T-helper 1 cell treated with Interleukin-12 subunit alpha and Interleukin-12 subunit beta and Interleukin-4 antibody, amounts not matched to agents 30 μg/mL and 1 μg/mL, for 36 hours (primary cell): ENCODE measurements at regions not wholly inside any gene's neighbourhood (a gene's known extent, or its start where the extent isn't known, plus 50 kb on each side); places are given as distances from the start of the nearest gene placed in this dataset.

ENCODE experiments used
- H3K27ac Mint-ChIP-seq: one replicate; pipeline ENCODE4 v1.8.0; 2021; ENCODE audit warnings: mild to moderate bottlenecking, mixed read lengths
- H3K27me3 Mint-ChIP-seq: one replicate; pipeline ENCODE4 v1.8.0; 2021; ENCODE audit warnings: low read depth, mixed read lengths
- H3K36me3 Mint-ChIP-seq: one replicate; pipeline ENCODE4 v1.8.0; 2021; ENCODE audit warnings: low read depth, mixed read lengths
- H3K4me1 Mint-ChIP-seq: one replicate; pipeline ENCODE4 v1.8.0; 2021; ENCODE audit warnings: low read depth, mixed read lengths
- H3K4me3 Mint-ChIP-seq: one replicate; pipeline ENCODE4 v1.8.0; 2021; ENCODE audit warnings: mild to moderate bottlenecking, moderate library complexity, mixed read lengths
- H3K9me3 Mint-ChIP-seq: one replicate; pipeline ENCODE4 v1.8.0; 2021; ENCODE audit warnings: mixed read lengths

- H3K4me3 Mint-ChIP-seq = no peak overlapping the region
- no peaks in the 10 kb centered on the region for H3K4me1 Mint-ChIP-seq
- H3K36me3 Mint-ChIP-seq = no peaks in the 10 kb centered on the region
- H3K27me3 Mint-ChIP-seq = peaks cover 4% of the 10 kb centered on the region
- H3K27ac Mint-ChIP-seq = no peak overlapping the region
- no peaks in the 10 kb centered on the region for H3K9me3 Mint-ChIP-seq
Observed at GRCh38 chr2:104698276-104698675, 155.6 kb upstream of the POU3F3 start.

- Mint-ChIP-seq H3K9me3 (no peaks in the 10 kb centered on the region), H3K4me3 (no peak overlapping the region), H3K4me1 (no peaks in the 10 kb centered on the region), H3K36me3 (no peaks in the 10 kb centered on the region), H3K27me3 (peaks cover 4% of the 10 kb centered on the region), H3K27ac (no peak overlapping the region)
Observed at GRCh38 chr2:104701411-104701911, 152.5 kb upstream of the POU3F3 start.

GRCh38 chr2:104702031-104702850 lies 151.7 kb upstream of the POU3F3 start:
- H3K9me3 Mint-ChIP-seq = no peaks in the 10 kb centered on the region
- no peak overlapping the region for H3K27ac Mint-ChIP-seq
- H3K4me3 Mint-ChIP-seq = no peak overlapping the region
- peaks cover 4% of the 10 kb centered on the region for H3K27me3 Mint-ChIP-seq
- no peaks in the 10 kb centered on the region for H3K36me3 Mint-ChIP-seq
- H3K4me1 Mint-ChIP-seq = no peaks in the 10 kb centered on the region

- Mint-ChIP-seq H3K36me3 (no peaks in the 10 kb centered on the region), H3K27ac (no peak overlapping the region), H3K27me3 (peaks cover 4% of the 10 kb centered on the region), H3K9me3 (no peaks in the 10 kb centered on the region), H3K4me1 (no peaks in the 10 kb centered on the region), H3K4me3 (no peak overlapping the region)
Observed at GRCh38 chr2:104703669-104704068, 150.2 kb upstream of the POU3F3 start.

- H3K27ac Mint-ChIP-seq = no peak overlapping the region
- H3K36me3 Mint-ChIP-seq = no peaks in the 10 kb centered on the region
- H3K4me3 Mint-ChIP-seq = no peak overlapping the region
- no peaks in the 10 kb centered on the region for H3K4me1 Mint-ChIP-seq
- H3K9me3 Mint-ChIP-seq = no peaks in the 10 kb centered on the region
- peaks cover 4% of the 10 kb centered on the region for H3K27me3 Mint-ChIP-seq
Observed at GRCh38 chr2:104704496-104705245, 149.2 kb upstream of the POU3F3 start.

- H3K27me3 Mint-ChIP-seq = peaks cover 2% of the 10 kb centered on the region
- H3K4me1 Mint-ChIP-seq = no peaks in the 10 kb centered on the region
- H3K9me3 Mint-ChIP-seq = no peaks in the 10 kb centered on the region
Observed at GRCh38 chr2:104707056-104707455, 146.9 kb upstream of the POU3F3 start.

GRCh38 chr2:104708967-104709366 lies 144.9 kb upstream of the POU3F3 start:
- no peaks in the 10 kb centered on the region for H3K4me1 Mint-ChIP-seq
- H3K9me3 Mint-ChIP-seq = no peaks in the 10 kb centered on the region
- no peaks in the 10 kb centered on the region for H3K36me3 Mint-ChIP-seq
- H3K4me3 Mint-ChIP-seq = no peak overlapping the region
- H3K27ac Mint-ChIP-seq = no peak overlapping the region
- H3K27me3 Mint-ChIP-seq = no peaks in the 10 kb centered on the region

More at GRCh38 chr2:104707056-104707455, 146.9 kb upstream of the POU3F3 start:
- no peak overlapping the region for H3K27ac Mint-ChIP-seq
- H3K36me3 Mint-ChIP-seq = no peaks in the 10 kb centered on the region
- no peak overlapping the region for H3K4me3 Mint-ChIP-seq

GRCh38 chr2:104716061-104716460 lies 137.9 kb upstream of the POU3F3 start:
- Mint-ChIP-seq H3K9me3 (no peaks in the 10 kb centered on the region), H3K36me3 (no peaks in the 10 kb centered on the region), H3K4me3 (no peak overlapping the region), H3K27ac (no peak overlapping the region), H3K27me3 (no peaks in the 10 kb centered on the region), H3K4me1 (no peaks in the 10 kb centered on the region)

- no peak overlapping the region for H3K4me3 Mint-ChIP-seq
- H3K4me1 Mint-ChIP-seq = no peaks in the 10 kb centered on the region
- H3K27ac Mint-ChIP-seq = no peak overlapping the region
- no peaks in the 10 kb centered on the region for H3K27me3 Mint-ChIP-seq
- H3K36me3 Mint-ChIP-seq = no peaks in the 10 kb centered on the region
- no peaks in the 10 kb centered on the region for H3K9me3 Mint-ChIP-seq
Observed at GRCh38 chr2:104733226-104733943, 120.5 kb upstream of the POU3F3 start.

- H3K9me3 Mint-ChIP-seq = no peaks in the 10 kb centered on the region
- no peaks in the 10 kb centered on the region for H3K4me1 Mint-ChIP-seq
- no peak overlapping the region for H3K4me3 Mint-ChIP-seq
- no peaks in the 10 kb centered on the region for H3K36me3 Mint-ChIP-seq
- H3K27ac Mint-ChIP-seq = no peak overlapping the region
- no peaks in the 10 kb centered on the region for H3K27me3 Mint-ChIP-seq
Observed at GRCh38 chr2:104734937-104735586, 118.9 kb upstream of the POU3F3 start.

- Mint-ChIP-seq H3K27ac (no peak overlapping the region), H3K9me3 (no peaks in the 10 kb centered on the region), H3K36me3 (no peaks in the 10 kb centered on the region), H3K27me3 (no peaks in the 10 kb centered on the region), H3K4me3 (no peak overlapping the region), H3K4me1 (no peaks in the 10 kb centered on the region)
Observed at GRCh38 chr2:104736026-104736425, 117.9 kb upstream of the POU3F3 start.

- no peaks in the 10 kb centered on the region for H3K27me3 Mint-ChIP-seq
- H3K36me3 Mint-ChIP-seq = no peaks in the 10 kb centered on the region
- no peaks in the 10 kb centered on the region for H3K9me3 Mint-ChIP-seq
- no peak overlapping the region for H3K27ac Mint-ChIP-seq
- H3K4me1 Mint-ChIP-seq = no peaks in the 10 kb centered on the region
- H3K4me3 Mint-ChIP-seq = no peak overlapping the region
Observed at GRCh38 chr2:104741860-104742259, 112.1 kb upstream of the POU3F3 start.

- Mint-ChIP-seq H3K4me3 (no peak overlapping the region), H3K27me3 (no peaks in the 10 kb centered on the region), H3K27ac (no peak overlapping the region), H3K9me3 (no peaks in the 10 kb centered on the region), H3K36me3 (no peaks in the 10 kb centered on the region), H3K4me1 (no peaks in the 10 kb centered on the region)
Observed at GRCh38 chr2:104744537-104744936, 109.4 kb upstream of the POU3F3 start.

- Mint-ChIP-seq H3K27ac (no peak overlapping the region), H3K9me3 (no peaks in the 10 kb centered on the region), H3K4me1 (no peaks in the 10 kb centered on the region), H3K36me3 (no peaks in the 10 kb centered on the region), H3K4me3 (no peak overlapping the region), H3K27me3 (no peaks in the 10 kb centered on the region)
Observed at GRCh38 chr2:104745846-104746245, 108.1 kb upstream of the POU3F3 start.
